ENCODE measurements at regions not wholly inside any gene's neighbourhood (a gene's known extent, or its start where the extent isn't known, plus 50 kb on each side); places are given as distances from the start of the nearest gene placed in this dataset.

DNA sequence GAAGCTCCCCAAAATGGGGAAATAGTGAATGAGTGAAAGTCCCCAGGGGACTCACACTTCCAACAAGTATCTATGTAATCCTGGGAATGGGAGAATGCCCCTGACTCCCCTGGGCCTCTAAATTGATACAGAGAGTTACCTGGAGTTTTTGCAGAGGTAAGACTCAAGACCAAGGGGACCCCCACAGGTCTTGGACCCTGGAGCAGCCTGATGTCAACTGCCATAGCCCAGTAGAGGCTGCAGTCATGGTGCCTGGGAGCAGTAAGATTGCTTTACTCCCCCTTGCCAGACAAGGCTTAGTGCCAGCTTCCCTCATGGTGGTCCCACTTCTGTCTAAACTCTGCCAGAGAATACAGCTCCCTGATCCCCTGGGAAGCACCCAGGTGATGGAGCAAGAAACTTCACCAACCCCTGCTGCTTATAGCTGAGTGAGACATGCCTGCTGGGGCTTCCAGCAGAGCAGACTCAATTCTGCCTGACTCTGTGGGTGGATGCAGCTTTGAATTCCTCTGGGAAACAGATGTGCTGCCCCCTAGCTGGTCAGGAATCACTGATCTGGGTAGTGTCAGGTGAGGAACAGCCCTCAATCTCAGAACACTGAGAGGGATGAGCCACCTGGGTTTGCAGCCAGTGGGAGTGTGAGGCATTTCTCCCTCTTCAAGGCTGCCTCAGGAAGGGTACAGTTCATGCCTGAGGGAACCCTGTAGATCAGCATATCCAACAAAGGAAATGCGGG is 485.9 kb downstream of the NSUN3 start:
- Histone ChIP-seq H3K4me2 (ENCODE audit: low read length) (no peak overlapping the region), H3K27ac (ENCODE audit: low read length) (no peak overlapping the region), H3K27me3 (ENCODE audit: low read length) (no peaks in the 10 kb centered on the region), H3K9me3 (ENCODE audit: low read length) (no peaks in the 10 kb centered on the region; the same call in 1 of the 2 replicates), H3K36me3 (ENCODE audit: low read depth, low read length) (no peaks in the 10 kb centered on the region), H3K9me2 (replicated peaks; ENCODE audit: low read length) (no peaks in the 10 kb centered on the region), H2AFZ (ENCODE audit: low read length) (no peak overlapping the region), H4K20me1 (ENCODE audit: low read length) (no peaks in the 10 kb centered on the region), H3K9ac (ENCODE audit: low read length) (no peak overlapping the region), H3K4me1 (ENCODE audit: insufficient read depth, low read length) (peaks cover 5% of the 10 kb centered on the region; the same call in 1 of the 2 replicates), H3F3A (ENCODE audit: low read length, unreplicated experiment) (no peaks in the 10 kb centered on the region), H3K79me2 (ENCODE audit: low read length) (no peaks in the 10 kb centered on the region), H3K4me3 (ENCODE audit: low read length) (no peak overlapping the region)
- ATAC-seq (no peak), DNase-seq (no peak)
- ChIA-PET POLR2A (ENCODE audit: unreplicated experiment) (no interaction called here), CTCF (no interaction called here)
- intact Hi-C loops (cut with micrococcal nuclease) = no loop called here
- TF ChIP-seq CTCF (conservative IDR thresholded peaks at IDR 0.05; ENCODE audit: low read depth, low read length) (no peak), EZH2 (IDR thresholded peaks at IDR 0.05; ENCODE audit: low read length, unreplicated experiment) (no peak), EZH2phosphoT487 (IDR thresholded peaks at IDR 0.05; ENCODE audit: borderline replicate concordance, low read length) (no peak)
- BruUV-seq (replicated peaks) = no TSS peak

DNA sequence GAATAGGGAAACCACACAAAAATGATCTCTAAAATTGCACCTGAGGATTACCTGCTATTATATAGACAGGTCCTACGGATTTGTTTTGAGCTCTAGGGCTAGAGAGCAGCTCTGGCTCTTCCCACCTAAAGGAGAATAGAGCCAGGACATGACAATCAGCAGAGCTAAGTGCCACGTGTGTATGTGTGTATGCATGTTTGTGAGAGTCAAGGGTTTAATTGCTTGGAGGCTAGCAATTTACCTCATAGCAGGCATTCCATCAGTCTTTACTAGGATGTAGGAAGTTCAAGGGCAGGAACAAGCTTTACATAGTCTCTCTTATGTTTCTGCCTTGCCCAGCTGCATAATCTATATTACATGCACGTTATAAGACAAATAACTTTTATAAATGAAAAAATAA is 498.2 kb downstream of the NSUN3 start:
- TF ChIP-seq CTCF (conservative IDR thresholded peaks at IDR 0.05; ENCODE audit: low read depth, low read length) (no peak), EZH2 (IDR thresholded peaks at IDR 0.05; ENCODE audit: low read length, unreplicated experiment) (no peak), EZH2phosphoT487 (IDR thresholded peaks at IDR 0.05; ENCODE audit: borderline replicate concordance, low read length) (no peak)
- BruUV-seq (replicated peaks) = no TSS peak
- ATAC-seq (no peak), DNase-seq (no peak)
- Histone ChIP-seq H3K9me2 (replicated peaks; ENCODE audit: low read length) (no peaks in the 10 kb centered on the region), H2AFZ (ENCODE audit: low read length) (no peak overlapping the region), H3K9me3 (ENCODE audit: low read length) (no peaks in the 10 kb centered on the region), H3K79me2 (ENCODE audit: low read length) (no peaks in the 10 kb centered on the region), H3K4me2 (ENCODE audit: low read length) (no peak overlapping the region), H3K36me3 (ENCODE audit: low read depth, low read length) (no peaks in the 10 kb centered on the region), H4K20me1 (ENCODE audit: low read length) (no peaks in the 10 kb centered on the region), H3K9ac (ENCODE audit: low read length) (no peak overlapping the region), H3K4me1 (ENCODE audit: insufficient read depth, low read length) (no peaks in the 10 kb centered on the region), H3F3A (ENCODE audit: low read length, unreplicated experiment) (no peaks in the 10 kb centered on the region), H3K4me3 (ENCODE audit: low read length) (no peak overlapping the region), H3K27ac (ENCODE audit: low read length) (no peak overlapping the region), H3K27me3 (ENCODE audit: low read length) (no peaks in the 10 kb centered on the region)
- intact Hi-C loops (cut with micrococcal nuclease) = no loop called here
- CTCF ChIA-PET = no interaction called here
- POLR2A ChIA-PET (ENCODE audit: unreplicated experiment) = no interaction called here

DNA sequence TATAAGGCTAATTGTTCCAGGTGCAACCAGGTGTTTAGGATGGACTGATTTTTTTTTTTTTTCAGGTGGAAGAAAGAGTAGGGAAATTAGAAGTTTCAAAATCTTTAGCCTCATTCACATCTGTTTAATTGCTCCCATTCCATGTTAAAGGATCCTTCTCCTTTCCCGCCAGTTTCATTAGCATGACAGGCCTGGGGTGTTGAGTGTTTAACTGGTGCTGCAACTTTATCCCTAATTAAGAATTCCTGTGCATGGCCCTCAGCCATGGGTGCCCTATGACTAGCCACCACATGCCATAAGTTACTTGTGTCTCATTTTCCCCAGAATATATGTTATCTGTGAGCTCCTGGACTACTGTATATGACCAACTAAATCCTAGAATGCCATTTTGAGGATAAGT is 501.4 kb downstream of the NSUN3 start:
- DNase-seq = no peak
- POLR2A ChIA-PET (ENCODE audit: unreplicated experiment) = no interaction called here
- H3K4me2 ChIP-seq (ENCODE audit: low read length) = no peak overlapping the region
- H3K27me3 ChIP-seq (ENCODE audit: low read length) = no peaks in the 10 kb centered on the region
- no peak overlapping the region for H3K27ac ChIP-seq (ENCODE audit: low read length)
- CTCF ChIA-PET = no interaction called here
- H3K79me2 ChIP-seq (ENCODE audit: low read length) = no peaks in the 10 kb centered on the region
- H3K4me1 ChIP-seq (ENCODE audit: insufficient read depth, low read length) = no peaks in the 10 kb centered on the region
- H3K9me2 ChIP-seq (replicated peaks; ENCODE audit: low read length) = no peaks in the 10 kb centered on the region
- H3K9me3 ChIP-seq (ENCODE audit: low read length) = no peaks in the 10 kb centered on the region
- BruUV-seq (replicated peaks) = no TSS peak
- no peak overlapping the region for H2AFZ ChIP-seq (ENCODE audit: low read length)
- H3K36me3 ChIP-seq (ENCODE audit: low read depth, low read length) = no peaks in the 10 kb centered on the region
- intact Hi-C loops (cut with micrococcal nuclease) = no loop called here
- no peaks in the 10 kb centered on the region for H3F3A ChIP-seq (ENCODE audit: low read length, unreplicated experiment)
- ATAC-seq = no peak
- H3K9ac ChIP-seq (ENCODE audit: low read length) = no peak overlapping the region
- no peak overlapping the region for H3K4me3 ChIP-seq (ENCODE audit: low read length)
- H4K20me1 ChIP-seq (ENCODE audit: low read length) = no peaks in the 10 kb centered on the region
- no peak for TF ChIP-seq EZH2 (IDR thresholded peaks at IDR 0.05; ENCODE audit: low read length, unreplicated experiment)

Measured in PC-3 (cell line).